ENCODE measurements at regions not wholly inside any gene's neighbourhood (a gene's known extent, or its start where the extent isn't known, plus 50 kb on each side); places are given as distances from the start of the nearest gene placed in this dataset.

DNA sequence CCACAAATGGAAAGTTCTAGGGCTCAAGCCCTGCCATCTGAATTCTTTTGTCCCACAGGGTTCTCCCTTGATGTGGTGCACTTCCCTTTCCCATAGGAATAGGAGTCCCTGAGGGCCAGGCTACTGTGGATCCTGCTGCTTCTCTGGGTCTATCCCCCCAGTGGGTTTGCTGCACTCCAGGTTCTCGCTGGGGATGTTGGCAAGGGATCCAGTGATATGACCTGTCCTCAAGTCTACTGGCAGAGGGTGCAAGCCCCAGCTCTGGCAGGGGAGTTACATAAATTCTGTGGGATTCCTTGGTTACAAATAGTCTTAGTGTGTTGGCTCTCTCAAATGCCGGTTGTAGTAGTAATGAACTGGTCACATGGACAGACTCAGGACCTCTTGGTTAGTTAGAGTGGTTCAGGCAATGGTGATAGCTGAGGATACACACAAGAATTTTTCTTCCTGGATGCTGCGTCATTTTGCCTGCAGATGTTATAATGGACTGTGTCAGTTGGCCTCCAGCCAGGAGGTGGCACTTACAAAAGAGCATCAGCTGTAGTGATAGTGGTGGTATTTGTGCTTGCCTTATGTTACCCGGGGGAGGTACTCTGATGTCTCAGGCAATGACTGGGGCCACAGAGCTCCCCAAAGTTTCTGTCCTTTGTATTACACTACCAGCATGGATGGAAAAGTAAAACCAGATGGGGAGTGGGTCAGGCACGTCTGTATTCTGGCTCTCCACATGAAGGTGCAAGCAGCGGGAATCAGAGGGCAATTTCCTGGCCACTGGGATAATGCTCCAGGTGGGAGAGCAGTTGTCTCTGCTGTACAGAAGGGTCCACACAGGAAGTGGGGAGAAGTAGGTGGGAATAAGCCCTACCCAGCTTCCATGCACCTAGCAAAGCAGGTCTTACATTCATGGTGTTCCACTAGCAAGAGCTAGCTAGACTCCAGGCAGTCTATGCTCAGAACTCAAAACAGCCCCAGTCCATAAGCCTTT, 267.9 kb downstream of the SOX11 start:
- H3K36me3 ChIP-seq = no peaks in the 10 kb centered on the region
- no peak overlapping the region for H3K27ac ChIP-seq
- no peaks in the 10 kb centered on the region for H3K4me1 ChIP-seq
- H3K4me3 ChIP-seq = no peak overlapping the region
- DNase-seq = no peak
- H3K9me3 ChIP-seq = no peaks in the 10 kb centered on the region
- TF ChIP-seq POLR2A (IDR thresholded peaks at IDR 0.05) (no peak), CTCF (IDR thresholded peaks at IDR 0.05) (no peak)
- no peaks in the 10 kb centered on the region for H3K27me3 ChIP-seq

GRCh38 chr2:5967506-5967905, 275.3 kb downstream of the SOX11 start:
- no peaks in the 10 kb centered on the region for H3K36me3 ChIP-seq
- no peak for TF ChIP-seq CTCF (IDR thresholded peaks at IDR 0.05)
- no peak for TF ChIP-seq POLR2A (IDR thresholded peaks at IDR 0.05)
- DNase-seq = no peak
- no peak overlapping the region for H3K27ac ChIP-seq
- no peak overlapping the region for H3K4me3 ChIP-seq
- no peaks in the 10 kb centered on the region for H3K9me3 ChIP-seq
- H3K27me3 ChIP-seq = no peaks in the 10 kb centered on the region
- no peaks in the 10 kb centered on the region for H3K4me1 ChIP-seq

- no peak for DNase-seq
- Histone ChIP-seq H3K9me3 (no peaks in the 10 kb centered on the region), H3K4me1 (no peaks in the 10 kb centered on the region), H3K4me3 (no peak overlapping the region), H3K27ac (no peak overlapping the region), H3K36me3 (no peaks in the 10 kb centered on the region), H3K27me3 (no peaks in the 10 kb centered on the region)
- TF ChIP-seq POLR2A (IDR thresholded peaks at IDR 0.05) (no peak), CTCF (IDR thresholded peaks at IDR 0.05) (no peak)
These were observed 277.1 kb downstream of the SOX11 start for GRCh38 chr2:5969303-5969702.

DNA sequence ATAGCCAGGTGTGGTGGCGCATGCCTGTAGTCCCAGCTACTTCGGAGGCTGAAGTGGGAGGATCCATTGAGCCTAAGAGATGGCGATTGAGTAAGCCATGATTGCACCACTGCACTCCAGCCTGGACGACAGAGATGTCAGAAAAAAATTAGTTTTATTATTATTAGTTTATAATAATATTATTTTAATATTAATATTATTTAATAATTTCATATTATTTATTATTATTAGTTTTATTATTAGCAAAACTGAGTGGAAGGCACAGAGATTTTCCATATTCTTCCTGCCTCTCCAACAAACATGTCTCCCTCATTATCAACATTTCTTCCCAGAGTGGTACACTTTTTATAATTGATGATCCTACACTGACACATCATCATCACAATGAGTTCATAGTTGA, 278.2 kb downstream of the SOX11 start:
- Histone ChIP-seq H3K27ac (no peak overlapping the region), H3K4me3 (no peak overlapping the region), H3K27me3 (no peaks in the 10 kb centered on the region), H3K36me3 (no peaks in the 10 kb centered on the region), H3K4me1 (no peaks in the 10 kb centered on the region), H3K9me3 (no peaks in the 10 kb centered on the region)
- TF ChIP-seq CTCF (IDR thresholded peaks at IDR 0.05) (no peak), POLR2A (IDR thresholded peaks at IDR 0.05) (no peak)
- no peak for DNase-seq

- Histone ChIP-seq H3K9me3 (no peaks in the 10 kb centered on the region), H3K27ac (no peak overlapping the region), H3K4me1 (no peaks in the 10 kb centered on the region), H3K36me3 (no peaks in the 10 kb centered on the region), H3K27me3 (no peaks in the 10 kb centered on the region), H3K4me3 (no peak overlapping the region)
- DNase-seq = no peak
- no peak for TF ChIP-seq POLR2A (IDR thresholded peaks at IDR 0.05)
- no peak for TF ChIP-seq CTCF (IDR thresholded peaks at IDR 0.05)
These were observed 282.3 kb downstream of the SOX11 start for GRCh38 chr2:5974477-5974876.

Data from Peyer's patch (tissue), 4 donors.